Adrenal gland (tissue), 9 donors: ENCODE measurements at regions not wholly inside any gene's neighbourhood (a gene's known extent, or its start where the extent isn't known, plus 50 kb on each side); places are given as distances from the start of the nearest gene placed in this dataset.

ENCODE experiments used
- DNase-seq, 7 donors: peaks; one replicate each; pipeline ENCODE4 v3.0.0-alpha.2; 2019 to 2020
- H3K27ac ChIP-seq, 5 donors: fragments of 200-600 bp; sonication (generic) in 4 of 5; 1 replicate in 3 of 5; 2 replicates in 2 of 5; pipeline versions ENCODE4 v1.5.1 to v1.8.0; 2016 to 2020; ENCODE audit warnings: mild to moderate bottlenecking in 1 of 5
- H3K27me3 ChIP-seq: fragments of 200-600 bp; 2 replicates; pipeline ENCODE4 v1.8.0; 2021
- H3K36me3 ChIP-seq, 2 donors: fragments of 200-600 bp; replicated peaks in 1 of 2; 1 replicate in 1 of 2; 2 replicates in 1 of 2; pipeline versions ENCODE4 v1.5.1 to v1.8.0; 2018 to 2022
- H3K4me1 ChIP-seq, 2 donors: fragments of 200-600 bp; replicated peaks in 1 of 2; 1 replicate in 1 of 2; 2 replicates in 1 of 2; pipeline versions ENCODE4 v1.5.1 to v1.8.0; 2018 to 2021
- H3K4me3 ChIP-seq, 4 donors: fragments of 200-600 bp; sonication (generic) in 3 of 4; one replicate each; pipeline ENCODE4 v1.5.1; 2016 to 2018
- H3K9me3 ChIP-seq, 3 donors: fragments of 200-600 bp; sonication (generic) in 1 of 3; replicated peaks in 1 of 3; 1 replicate in 2 of 3; 2 replicates in 1 of 3; pipeline versions ENCODE4 v1.5.1 to v1.8.0; 2016 to 2021
- CTCF ChIP-seq, 6 experiments: fragments of 450-650 bp in 4 of 6; fragments of 200-600 bp in 2 of 6; sonication (generic) in 1 of 6; IDR thresholded peaks; 1 replicate in 5 of 6; 2 replicates in 1 of 6; pipeline versions ENCODE4 v1.5.1 to v1.8.0; 2016 to 2021; ENCODE audit warnings: antibody characterized with exemption in 6 of 6, mild to moderate bottlenecking in 2 of 6, moderate library complexity in 1 of 6
- POLR2A ChIP-seq, 2 donors: fragments of 450-650 bp; IDR thresholded peaks; one replicate each; pipeline ENCODE4 v1.6.1; 2017; ENCODE audit warnings: antibody characterized with exemption in 2 of 2, mild to moderate bottlenecking in 2 of 2, moderate library complexity in 1 of 2
- whole genome bisulfite sequencing, 4 donors: extraction: QIAGEN DNeasy Blood & Tissue Kit in 2 of 4; methylation state at CpG; one replicate each; pipeline versions ENCODE4 v1.1.5 to v1.1.7; 2013 to 2017; 5-methylcytosine and 5-hydroxymethylcytosine counted together
- intact Hi-C, 2 donors: fragments of 100-400 bp; cut with DNase I; formaldehyde crosslinking; loops; one replicate each; pipeline versions ENCODE4 v1.14.1 to v1.15.0; 2022 to 2023
- donor health status: healthy with polysubstance abuse.
- donor health status: Bipolar disorder and iron deficiency.
- donor health status: DM: yes; HTN: yes; CAD: no.
- donor health status: DM: no; HTN: no; CAD: no.
- donor health status: DM: no; HTN: no; CAD: no.

- no peaks in the 10 kb centered on the region for H3K27me3 ChIP-seq
- TF ChIP-seq CTCF (IDR thresholded peaks at IDR 0.05) = no peak
- no peak for TF ChIP-seq POLR2A (IDR thresholded peaks at IDR 0.05)
- H3K27ac ChIP-seq = no peak overlapping the region
- WGBS, 4 donors = 89 to 95% (median 90%) methylated on average over 2 of the region's 2 CpGs
- no peak for DNase-seq
- no peaks in the 10 kb centered on the region for H3K9me3 ChIP-seq
- intact Hi-C loops = loop anchor here in 1 of 2 donors (10.0 kb wide), 1 partner anchor 342 kb away; no protein-coding TSS in a partner anchor
- H3K4me3 ChIP-seq = no peak overlapping the region
- H3K36me3 ChIP-seq = no peaks in the 10 kb centered on the region
- H3K4me1 ChIP-seq = no peaks in the 10 kb centered on the region
Observed at GRCh38 chr12:41683023-41683422, 461.7 kb downstream of the GXYLT1 start.

GRCh38 chr12:41681898-41682297, 462.8 kb downstream of the GXYLT1 start:
- WGBS, 4 donors = 58 to 72% (median 68%) methylated on average over 3 of the region's 3 CpGs
- Histone ChIP-seq H3K27ac (no peak overlapping the region), H3K36me3 (no peaks in the 10 kb centered on the region), H3K27me3 (no peaks in the 10 kb centered on the region), H3K9me3 (no peaks in the 10 kb centered on the region), H3K4me3 (no peak overlapping the region), H3K4me1 (no peaks in the 10 kb centered on the region)
- no peak for TF ChIP-seq POLR2A (IDR thresholded peaks at IDR 0.05)
- intact Hi-C loops = loop anchor here in 1 of 2 donors (10.0 kb wide), 1 partner anchor 343 kb away; no protein-coding TSS in a partner anchor
- no peak for DNase-seq

- H3K36me3 ChIP-seq = no peaks in the 10 kb centered on the region
- H3K27ac ChIP-seq = no peak overlapping the region
- H3K4me1 ChIP-seq = no peaks in the 10 kb centered on the region
- H3K9me3 ChIP-seq = no peaks in the 10 kb centered on the region
- no peak for DNase-seq
- H3K27me3 ChIP-seq = no peaks in the 10 kb centered on the region
- no peak for TF ChIP-seq POLR2A (IDR thresholded peaks at IDR 0.05)
- TF ChIP-seq CTCF (IDR thresholded peaks at IDR 0.05) = no peak
- no peak overlapping the region for H3K4me3 ChIP-seq
- intact Hi-C loops = loop anchor here in 1 of 2 donors (10.0 kb wide), 1 partner anchor 345 kb away; no protein-coding TSS in a partner anchor
- WGBS, 4 donors = 59 to 86% (median 65%) methylated on average over 1 of the region's 1 CpG
Observed at GRCh38 chr12:41680155-41680554, 464.5 kb downstream of the GXYLT1 start.

GRCh38 chr12:41663598-41664265, 475.6 kb downstream of the PDZRN4 start:
- TF ChIP-seq CTCF (IDR thresholded peaks at IDR 0.05) (peak in 3 of 6 experiments; percentile 44 to 56 (median 52)), POLR2A (IDR thresholded peaks at IDR 0.05) (no peak)
- H3K27ac ChIP-seq = no peak overlapping the region
- DNase-seq = no peak
- H3K4me1 ChIP-seq = no peaks in the 10 kb centered on the region
- no peaks in the 10 kb centered on the region for H3K36me3 ChIP-seq
- H3K9me3 ChIP-seq = no peaks in the 10 kb centered on the region
- intact Hi-C loops = no loop called here
- WGBS, 4 donors = 19 to 29% (median 23%) methylated on average over 4 of the region's 4 CpGs
- H3K27me3 ChIP-seq = no peaks in the 10 kb centered on the region
- no peak overlapping the region for H3K4me3 ChIP-seq
